GM18505 (cell line): ENCODE measurements at regions not wholly inside any gene's neighbourhood (a gene's known extent, or its start where the extent isn't known, plus 50 kb on each side); places are given as distances from the start of the nearest gene placed in this dataset.

ENCODE experiments used
- ATAC-seq: cut with Tn5 transposase; IDR thresholded peaks from one replicate; pipeline ENCODE4 v1.9.1; 2021; ENCODE audit not compliant: unreplicated experiment
- POLR2A ChIP-seq: IDR thresholded peaks from 4 replicates; pipeline ENCODE4 v1.6.1; 2011; ENCODE audit warnings: borderline replicate concordance; ENCODE audit not compliant: insufficient read depth, insufficient read length; ENCODE audit errors: extremely low read depth

DNA sequence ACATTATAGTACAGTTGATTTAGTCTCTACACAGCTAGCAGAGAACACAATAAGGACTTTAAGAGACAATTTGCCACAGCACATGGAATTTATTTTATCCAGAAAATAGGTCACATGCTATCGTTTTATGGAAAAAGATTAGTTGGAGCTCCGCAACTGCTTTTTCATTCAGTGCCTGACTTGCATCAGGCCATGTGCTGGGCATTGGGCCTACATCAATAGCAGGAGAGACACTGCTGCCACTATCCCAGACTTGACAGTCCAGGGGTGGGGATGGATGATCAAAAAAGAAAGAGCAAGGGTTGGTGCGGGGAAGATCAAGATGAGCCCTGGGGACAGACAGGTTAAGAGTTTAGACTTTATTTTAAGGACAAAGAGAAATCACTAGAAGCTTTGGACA is 75.2 kb upstream of the C3orf80 start:
- no peak for ATAC-seq
- no peak for TF ChIP-seq POLR2A

DNA sequence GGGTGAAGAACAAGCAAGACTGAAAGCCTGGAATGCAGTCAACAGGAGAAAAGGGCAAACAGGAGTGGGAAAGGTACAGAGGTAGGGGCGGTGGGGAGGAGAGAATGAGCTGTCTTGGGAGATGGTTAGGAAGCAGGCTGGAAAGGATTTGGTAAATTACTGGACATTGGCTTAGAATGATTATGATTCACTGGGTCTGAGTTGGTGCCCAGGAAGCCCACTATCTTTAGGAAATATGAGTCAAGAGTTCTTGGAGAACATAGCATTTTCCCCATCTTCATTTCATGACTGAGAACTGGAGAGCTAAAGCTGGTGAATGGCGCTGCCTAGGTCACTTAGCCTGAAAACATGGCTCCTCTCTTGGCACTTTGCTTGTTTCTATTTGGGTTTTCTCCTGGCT is 74.7 kb upstream of the C3orf80 start:
- no peak for TF ChIP-seq POLR2A
- ATAC-seq, result no peak

GRCh38 chr3:160152638-160153037 is 72.6 kb upstream of the C3orf80 start:
- ATAC-seq, result no peak
- TF ChIP-seq POLR2A, result no peak

GRCh38 chr3:160154033-160154432 is 71.2 kb upstream of the C3orf80 start:
- no peak for ATAC-seq
- TF ChIP-seq POLR2A, result no peak

GRCh38 chr3:160154596-160154995 is 70.6 kb upstream of the C3orf80 start:
- no peak for TF ChIP-seq POLR2A
- ATAC-seq, result no peak

DNA sequence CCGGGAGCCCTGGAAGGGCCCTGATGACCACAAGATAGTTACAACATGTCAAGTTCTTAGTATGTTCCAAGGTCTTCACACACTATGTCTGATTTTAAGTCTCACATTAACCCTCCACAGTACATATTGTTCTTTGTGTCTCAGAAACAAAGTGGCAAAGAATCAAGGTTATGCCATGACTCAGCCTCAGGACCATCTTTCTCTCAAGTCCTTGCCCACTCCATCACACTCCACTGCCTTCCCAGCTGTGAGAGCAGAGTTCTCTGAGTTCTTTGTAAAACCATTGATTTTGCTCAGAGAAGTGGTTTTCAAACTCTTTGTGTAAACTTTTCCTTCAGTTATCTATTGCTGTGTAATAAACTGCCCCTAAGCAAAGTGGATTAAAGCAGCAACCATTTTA is 67.9 kb upstream of the C3orf80 start:
- no peak for ATAC-seq

GRCh38 chr3:160159341-160159740 is 65.9 kb upstream of the C3orf80 start:
- ATAC-seq, result no peak
- no peak for TF ChIP-seq POLR2A

More for the DNA sequence above, 67.9 kb upstream of the C3orf80 start:
- TF ChIP-seq POLR2A, result no peak

DNA sequence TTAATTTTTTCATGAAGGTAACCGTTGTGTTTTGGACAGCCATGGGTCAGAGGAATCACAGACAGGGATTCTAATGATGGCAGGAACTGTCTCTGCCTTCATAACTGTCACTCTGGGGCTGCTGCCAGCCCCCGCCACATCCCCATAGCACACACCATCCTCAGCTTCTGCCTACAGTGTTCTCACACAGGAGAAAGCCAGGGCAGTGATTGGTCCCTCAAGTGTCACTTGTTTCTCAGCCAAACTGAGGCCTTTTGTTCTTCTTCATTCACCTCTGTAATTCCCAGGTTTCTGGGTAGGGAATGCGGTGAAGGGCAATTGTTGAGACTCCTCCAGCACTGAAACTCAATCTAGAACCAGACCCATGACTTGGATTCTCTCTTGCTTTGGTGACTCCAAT is 65.4 kb upstream of the C3orf80 start:
- no peak for ATAC-seq
- no peak for TF ChIP-seq POLR2A

GRCh38 chr3:160161921-160162320 is 63.3 kb upstream of the C3orf80 start:
- ATAC-seq, result no peak
- TF ChIP-seq POLR2A, result no peak

- ATAC-seq, result no peak
- TF ChIP-seq POLR2A, result no peak
Observed at GRCh38 chr3:160162440-160162839, 62.8 kb upstream of the C3orf80 start.

DNA sequence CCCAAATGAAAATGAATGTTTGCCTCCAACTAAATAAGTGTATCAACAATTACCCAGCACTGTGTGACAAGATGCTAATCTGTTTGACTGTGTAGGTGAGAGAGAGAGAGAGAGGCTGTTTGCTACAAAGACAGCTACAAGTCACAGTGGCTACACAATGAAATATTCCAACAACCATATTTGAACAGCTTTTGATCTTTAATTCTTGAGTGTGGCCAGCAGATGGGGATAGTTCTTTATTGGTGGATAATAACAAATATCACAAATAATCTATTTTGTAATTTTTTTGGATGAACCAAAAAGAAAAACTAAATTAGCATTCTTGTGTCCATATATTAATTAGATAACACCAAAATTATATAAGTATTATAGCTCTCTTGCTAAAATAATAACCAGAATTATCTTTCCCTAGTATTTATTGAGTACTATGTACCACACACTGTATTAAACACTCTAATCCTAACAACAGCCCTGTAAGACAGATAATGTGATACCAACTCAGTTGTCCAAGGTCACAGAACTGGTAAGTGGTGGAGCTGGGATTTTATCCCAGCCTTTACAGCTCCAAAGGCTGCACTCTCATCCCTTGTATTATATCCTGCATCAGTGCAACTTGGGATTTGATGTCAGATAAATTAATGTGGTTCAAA is 61.9 kb upstream of the C3orf80 start:
- TF ChIP-seq POLR2A, result no peak
- ATAC-seq, result no peak

GRCh38 chr3:160168246-160168645 is 57.0 kb upstream of the C3orf80 start:
- TF ChIP-seq POLR2A, result no peak

GRCh38 chr3:160169139-160169976 is 55.9 kb upstream of the C3orf80 start:
- no peak for TF ChIP-seq POLR2A
- ATAC-seq, result no peak

More at GRCh38 chr3:160168246-160168645, 57.0 kb upstream of the C3orf80 start:
- ATAC-seq, result no peak

DNA sequence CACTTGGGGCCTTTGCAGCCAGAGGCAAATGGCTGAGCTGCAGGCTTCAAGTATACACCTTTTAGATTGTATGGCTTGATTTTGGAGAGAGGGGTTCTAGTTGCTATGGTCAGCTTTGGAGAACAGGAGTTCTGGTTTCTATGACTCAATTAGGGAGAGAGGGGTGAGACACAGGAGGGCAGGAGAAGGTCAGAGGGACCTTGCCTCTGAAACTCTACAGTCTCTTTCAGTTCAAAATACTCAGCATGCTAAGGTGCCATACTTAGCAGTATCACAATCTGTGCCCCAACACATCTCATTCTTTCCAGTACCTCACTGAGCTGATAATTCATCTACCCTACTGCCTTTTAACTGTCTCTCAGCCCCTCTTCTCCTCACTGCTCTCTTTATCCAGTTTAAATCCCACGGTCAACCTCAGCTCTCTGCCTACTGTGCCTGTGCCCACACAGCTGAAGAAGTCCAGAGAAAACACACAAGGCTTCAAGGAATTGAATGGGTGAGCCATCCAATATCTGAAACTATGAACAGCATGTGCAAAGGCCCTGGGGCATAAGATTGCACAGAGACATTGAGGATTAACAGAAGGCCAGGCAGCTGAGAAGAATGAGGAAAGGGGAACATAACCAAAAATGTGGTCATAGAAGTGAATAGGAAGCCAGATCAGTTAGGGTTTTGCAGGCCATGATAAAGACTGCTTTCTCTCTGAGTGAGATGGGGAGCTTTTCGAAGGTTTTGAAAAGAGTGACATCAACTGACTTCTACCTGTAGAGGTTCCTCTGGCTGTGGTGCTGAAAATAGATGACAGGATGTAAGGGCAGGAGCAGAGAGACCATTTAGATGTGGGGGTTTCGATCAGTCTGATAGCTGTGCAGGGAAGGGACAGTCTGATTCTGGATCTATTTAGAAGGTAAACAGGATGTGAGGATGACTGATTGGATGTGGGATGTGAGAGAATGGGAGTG is 54.5 kb upstream of the C3orf80 start:
- no peak for TF ChIP-seq POLR2A
- peak; percentile 65 for ATAC-seq

GRCh38 chr3:160171813-160172212 is 53.4 kb upstream of the C3orf80 start:
- no peak for TF ChIP-seq POLR2A
- no peak for ATAC-seq
